Fibroblast of peridontal ligament (primary cell): ENCODE measurements at regions not wholly inside any gene's neighbourhood (a gene's known extent, or its start where the extent isn't known, plus 50 kb on each side); places are given as distances from the start of the nearest gene placed in this dataset.
"Not testable (repeated sequence)": the region's sequence is repeated elsewhere in the genome, so short reads cannot be mapped to it uniquely, and the experiment has no call there.

Experiments used
- DNase-seq: peaks from one replicate; pipeline ENCODE4 v3.0.0-alpha.2; 2010; ENCODE audit errors: extremely low read depth

DNA sequence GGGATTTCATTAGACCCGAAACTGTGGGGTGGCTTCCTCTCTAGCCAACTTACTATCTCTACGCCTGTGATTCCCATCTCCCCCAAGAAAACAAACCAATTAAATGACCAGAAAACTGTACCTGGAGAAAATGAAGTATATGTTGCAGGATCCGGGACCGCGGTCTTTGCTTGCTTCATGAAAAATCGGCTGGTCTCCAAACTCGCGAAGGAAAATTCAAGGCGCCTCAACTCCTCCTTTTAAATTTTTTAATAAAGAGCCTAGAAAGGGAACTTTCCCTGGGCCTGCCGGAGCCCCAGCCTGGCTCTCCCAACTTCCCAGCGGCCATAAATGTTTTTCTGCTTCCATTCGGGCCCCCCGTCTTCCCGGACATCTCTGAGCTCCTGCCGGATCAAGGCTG, 110.8 kb upstream of the FOXD4L5 start:
- not testable (repeated sequence) for DNase-seq

- DNase-seq = not testable (repeated sequence)
Measured at GRCh38 chr9:65395121-65395520, 110.1 kb upstream of the FOXD4L5 start.

GRCh38 chr9:65393111-65393810, 108.3 kb upstream of the FOXD4L5 start:
- DNase-seq = not testable (repeated sequence)

- not testable (repeated sequence) for DNase-seq
Measured at GRCh38 chr9:65392611-65393010, 107.6 kb upstream of the FOXD4L5 start.

DNA sequence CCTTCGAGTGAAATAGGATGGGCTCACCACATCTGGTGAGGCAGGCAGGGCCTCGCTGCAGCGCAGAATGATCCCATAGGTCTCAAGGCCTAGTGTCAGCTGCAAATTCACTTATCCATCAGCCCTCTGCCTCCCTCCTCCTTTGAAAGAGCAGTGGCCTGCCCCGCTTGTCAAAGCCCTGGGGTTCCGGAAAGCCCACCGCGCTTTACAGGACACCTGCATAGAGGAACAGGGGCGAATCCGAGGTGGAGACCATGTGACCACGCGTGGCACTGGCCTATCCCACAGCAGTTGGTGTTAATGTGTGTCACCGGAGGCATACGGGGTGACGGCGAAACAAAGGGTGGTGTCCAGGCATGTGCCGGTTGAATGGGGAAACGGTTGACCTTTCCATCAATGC, 104.7 kb upstream of the FOXD4L5 start:
- not testable (repeated sequence) for DNase-seq

DNA sequence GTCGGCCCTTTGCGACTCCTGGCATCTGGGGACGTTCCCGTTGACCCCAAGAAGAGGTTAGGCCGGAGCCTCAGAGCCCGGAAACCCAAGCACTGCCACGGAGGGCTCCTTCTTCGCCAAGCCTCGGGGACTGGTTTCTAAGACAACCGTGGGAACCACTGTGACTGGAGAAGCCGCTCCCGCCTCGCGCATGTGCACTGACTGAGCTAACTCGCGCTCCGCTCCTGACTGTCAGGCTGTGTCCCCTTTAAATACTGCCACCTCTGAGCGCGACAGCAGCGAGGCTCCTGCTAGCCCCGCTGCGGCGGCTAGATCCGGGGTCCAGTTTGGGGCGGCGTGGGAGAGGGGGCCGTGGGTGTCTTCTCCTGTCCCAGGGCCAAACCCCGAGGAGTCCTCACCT, 104.2 kb upstream of the FOXD4L5 start:
- DNase-seq = not testable (repeated sequence)

GRCh38 chr9:65386699-65387098, 101.7 kb upstream of the FOXD4L5 start:
- DNase-seq = peak; percentile 65

DNA sequence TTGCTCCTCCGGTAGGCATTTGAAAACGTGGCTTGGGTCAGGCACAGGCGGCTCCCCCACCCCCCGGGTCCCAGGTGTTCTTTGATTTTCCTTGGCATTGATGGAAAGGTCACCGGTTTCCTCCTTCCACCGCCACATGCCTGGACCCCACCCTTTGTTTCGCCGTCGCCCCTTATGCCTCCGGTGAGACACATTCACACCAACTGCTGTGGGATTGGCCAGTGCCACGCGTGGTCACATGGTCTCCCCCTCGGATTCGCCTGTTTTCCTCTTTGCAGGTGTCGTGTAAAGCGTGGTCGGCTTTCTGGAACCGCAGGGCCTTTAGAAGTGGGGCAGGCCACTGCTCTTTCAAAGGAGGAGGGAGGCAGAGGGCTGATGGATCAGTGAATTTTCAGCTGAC, 101.2 kb upstream of the FOXD4L5 start:
- not testable (repeated sequence) for DNase-seq

DNA sequence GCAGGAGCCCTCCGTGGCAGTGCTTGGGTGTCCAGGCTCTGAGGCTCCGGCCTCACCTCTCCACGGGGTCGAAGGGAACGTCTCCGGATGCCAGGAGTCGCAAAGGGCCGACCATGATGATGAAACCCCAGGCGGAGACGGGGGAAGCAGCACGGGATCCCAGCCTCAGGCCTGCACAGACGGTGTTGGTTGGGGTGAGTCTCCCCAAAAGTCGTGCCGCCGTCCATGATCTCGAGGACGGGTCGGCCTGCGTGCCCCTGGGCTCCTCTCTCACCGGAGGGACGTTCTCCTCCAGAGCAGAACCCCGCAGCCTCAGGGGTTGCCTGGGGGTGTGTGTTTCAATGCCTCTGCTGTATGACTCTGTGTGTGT, 100.6 kb upstream of the FOXD4L5 start:
- DNase-seq = not testable (repeated sequence)

- not testable (repeated sequence) for DNase-seq
Measured at GRCh38 chr9:65384759-65385654, 100.0 kb upstream of the FOXD4L5 start.

DNA sequence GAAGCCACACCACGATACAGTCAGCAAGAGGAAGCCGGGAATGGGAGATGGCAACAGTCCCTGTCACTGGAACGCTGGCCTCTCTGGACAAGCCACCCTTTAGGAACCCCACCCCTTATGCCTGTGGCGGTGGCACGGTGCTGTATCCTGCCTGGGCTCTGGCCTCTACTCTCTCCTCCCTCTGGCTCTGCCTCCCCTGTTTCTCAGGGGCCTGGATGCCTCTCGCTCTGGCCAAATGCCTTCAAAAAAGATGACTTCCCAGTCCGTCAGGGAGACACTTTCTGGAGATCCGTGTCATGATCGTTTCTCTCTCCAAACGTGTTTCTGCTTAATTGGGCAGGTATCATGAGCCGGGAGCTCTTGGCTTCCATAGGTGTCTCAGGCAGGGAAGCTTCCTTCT, 99.1 kb upstream of the FOXD4L5 start:
- not testable (repeated sequence) for DNase-seq

DNA sequence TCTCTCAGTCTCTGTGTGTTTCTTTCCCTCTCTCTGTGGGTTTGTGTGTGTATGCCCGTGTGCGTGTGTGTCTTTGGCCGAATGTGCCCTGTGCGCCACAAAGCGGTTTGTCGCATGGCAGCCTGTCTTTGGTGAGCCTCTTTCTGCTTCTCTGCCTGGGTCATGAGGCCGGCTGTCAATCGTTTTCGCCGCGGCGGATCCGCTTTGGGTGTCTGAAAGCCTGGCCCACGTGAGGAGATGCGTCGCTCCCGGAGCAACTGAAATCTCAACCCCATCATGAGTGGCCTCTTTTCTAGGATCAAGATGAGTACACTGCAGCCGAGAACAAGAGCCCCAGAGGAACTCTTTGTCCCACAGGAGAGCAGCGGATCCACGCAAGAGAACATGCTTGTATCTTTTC, 98.6 kb upstream of the FOXD4L5 start:
- not testable (repeated sequence) for DNase-seq

GRCh38 chr9:65382701-65383318, 97.8 kb upstream of the FOXD4L5 start:
- DNase-seq = not testable (repeated sequence)
